ENCODE measurements at regions not wholly inside any gene's neighbourhood (a gene's known extent, or its start where the extent isn't known, plus 50 kb on each side); places are given as distances from the start of the nearest gene placed in this dataset.

DNA sequence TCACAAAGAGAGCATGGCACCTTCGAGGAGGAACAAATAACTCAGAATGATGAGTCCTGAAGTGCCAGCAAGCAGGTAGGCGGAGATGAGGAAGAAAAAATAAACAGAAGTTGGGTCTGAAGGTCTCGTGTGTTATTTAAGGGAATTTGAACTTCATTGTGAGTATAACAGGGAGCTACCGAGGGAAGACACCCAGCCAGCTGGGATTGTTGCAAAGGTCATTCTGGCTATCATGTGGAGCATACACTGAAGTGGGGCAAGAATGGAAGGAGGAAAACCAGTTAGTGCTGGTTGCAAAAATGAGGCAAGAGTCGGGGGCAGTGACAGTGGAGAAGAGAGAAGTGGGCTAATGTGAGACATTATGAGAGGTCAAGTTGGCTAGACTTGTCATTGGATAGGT lies 53.6 kb upstream of the RAP1A start:
- Mint-ChIP-seq H3K4me1 (peaks cover 28% of the 10 kb centered on the region), H3K27ac (ENCODE audit: unreplicated experiment) (no peak overlapping the region), H3K4me3 (no peak overlapping the region), H3K9me3 (no peaks in the 10 kb centered on the region), H3K27me3 (ENCODE audit: low read depth) (peaks cover 19% of the 10 kb centered on the region), H3K36me3 (ENCODE audit: low read depth) (no peaks in the 10 kb centered on the region)
- DNase-seq (ENCODE audit: low read depth, low spot score), result no peak
- TF ChIP-seq, protein P1, sequence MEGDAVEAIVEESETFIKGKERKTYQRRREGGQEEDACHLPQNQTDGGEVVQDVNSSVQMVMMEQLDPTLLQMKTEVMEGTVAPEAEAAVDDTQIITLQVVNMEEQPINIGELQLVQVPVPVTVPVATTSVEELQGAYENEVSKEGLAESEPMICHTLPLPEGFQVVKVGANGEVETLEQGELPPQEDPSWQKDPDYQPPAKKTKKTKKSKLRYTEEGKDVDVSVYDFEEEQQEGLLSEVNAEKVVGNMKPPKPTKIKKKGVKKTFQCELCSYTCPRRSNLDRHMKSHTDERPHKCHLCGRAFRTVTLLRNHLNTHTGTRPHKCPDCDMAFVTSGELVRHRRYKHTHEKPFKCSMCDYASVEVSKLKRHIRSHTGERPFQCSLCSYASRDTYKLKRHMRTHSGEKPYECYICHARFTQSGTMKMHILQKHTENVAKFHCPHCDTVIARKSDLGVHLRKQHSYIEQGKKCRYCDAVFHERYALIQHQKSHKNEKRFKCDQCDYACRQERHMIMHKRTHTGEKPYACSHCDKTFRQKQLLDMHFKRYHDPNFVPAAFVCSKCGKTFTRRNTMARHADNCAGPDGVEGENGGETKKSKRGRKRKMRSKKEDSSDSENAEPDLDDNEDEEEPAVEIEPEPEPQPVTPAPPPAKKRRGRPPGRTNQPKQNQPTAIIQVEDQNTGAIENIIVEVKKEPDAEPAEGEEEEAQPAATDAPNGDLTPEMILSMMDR (conservative IDR thresholded peaks at IDR 0.05), result no peak

DNA sequence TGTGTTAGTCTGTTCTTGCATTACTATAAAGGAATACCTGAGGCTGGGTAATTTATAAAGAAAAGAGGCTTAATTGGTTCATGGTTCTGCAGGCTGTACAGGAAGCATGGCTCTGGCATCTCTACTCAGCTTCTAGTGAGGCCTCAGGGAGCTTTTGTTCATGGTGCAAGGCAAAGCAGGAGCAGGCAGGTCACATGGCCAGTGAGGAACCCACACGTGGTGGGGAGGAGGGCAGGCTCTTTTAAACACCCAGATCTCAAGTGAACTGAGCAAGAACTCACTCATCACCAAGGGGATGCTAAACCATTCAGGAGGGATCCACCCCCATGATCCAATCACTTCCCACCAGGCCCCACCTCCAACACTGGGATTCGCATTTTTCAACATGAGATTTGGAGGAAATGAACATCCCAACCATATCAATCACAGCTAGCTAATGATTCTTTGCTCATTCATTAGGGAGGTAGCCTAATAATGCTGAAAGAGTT lies 51.4 kb upstream of the RAP1A start:
- Mint-ChIP-seq H3K9me3 (no peaks in the 10 kb centered on the region), H3K27ac (ENCODE audit: unreplicated experiment) (no peak overlapping the region), H3K4me3 (no peak overlapping the region), H3K36me3 (ENCODE audit: low read depth) (no peaks in the 10 kb centered on the region), H3K27me3 (ENCODE audit: low read depth) (peaks cover 36% of the 10 kb centered on the region), H3K4me1 (peaks cover 15% of the 10 kb centered on the region)
- no peak for DNase-seq (ENCODE audit: low read depth, low spot score)
- TF ChIP-seq, protein P1 (conservative IDR thresholded peaks at IDR 0.05), result no peak
